Epithelial cell of esophagus (primary cell): ENCODE measurements at regions not wholly inside any gene's neighbourhood (a gene's known extent, or its start where the extent isn't known, plus 50 kb on each side); places are given as distances from the start of the nearest gene placed in this dataset.

Experiments
- DNase-seq: peaks from one replicate; pipeline ENCODE4 v3.0.0; 2010; ENCODE audit warnings: low read depth
- H3K4me3 ChIP-seq: 2 replicates; pipeline ENCODE4 v1.5.1; 2011; ENCODE audit warnings: mild to moderate bottlenecking, low read length, control low read depth
- TF ChIP-seq, protein P1 (sequence below): IDR thresholded peaks from 2 replicates; pipeline ENCODE4 v1.5.1; 2011; ENCODE audit warnings: low read depth, mild to moderate bottlenecking, low read length, control low read depth, inconsistent platforms; ENCODE audit not compliant: insufficient read depth; ENCODE audit errors: missing control alignments

DNA sequence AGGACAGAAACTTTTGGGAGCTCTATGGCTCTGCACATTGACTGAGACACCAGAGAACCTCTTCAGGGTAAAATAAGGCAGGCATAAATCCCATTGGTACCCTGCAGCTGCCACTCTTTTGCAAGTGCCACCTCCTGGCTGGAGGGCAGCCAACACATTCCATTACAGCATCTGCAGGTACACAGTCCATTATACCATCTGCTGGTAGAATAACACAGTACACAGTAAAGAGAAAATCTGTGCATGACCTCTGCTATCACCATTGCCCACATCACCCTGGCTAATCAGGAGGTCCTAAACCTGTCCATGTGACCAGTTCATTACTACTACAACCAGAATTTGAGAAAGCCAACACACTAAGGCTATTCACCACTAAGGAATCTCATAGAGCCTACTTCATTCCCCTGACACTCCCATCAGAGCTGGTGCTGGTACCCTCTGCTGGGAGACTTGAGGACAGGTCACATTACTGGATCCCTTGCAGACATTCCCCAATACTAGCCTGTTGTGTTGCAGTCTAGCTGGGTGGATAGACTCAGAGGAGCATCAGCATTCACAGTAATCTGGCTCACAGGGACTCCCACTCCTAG lies 176.2 kb upstream of the TACR3 start:
- DNase-seq, result peak; percentile 15
- TF ChIP-seq, protein P1, sequence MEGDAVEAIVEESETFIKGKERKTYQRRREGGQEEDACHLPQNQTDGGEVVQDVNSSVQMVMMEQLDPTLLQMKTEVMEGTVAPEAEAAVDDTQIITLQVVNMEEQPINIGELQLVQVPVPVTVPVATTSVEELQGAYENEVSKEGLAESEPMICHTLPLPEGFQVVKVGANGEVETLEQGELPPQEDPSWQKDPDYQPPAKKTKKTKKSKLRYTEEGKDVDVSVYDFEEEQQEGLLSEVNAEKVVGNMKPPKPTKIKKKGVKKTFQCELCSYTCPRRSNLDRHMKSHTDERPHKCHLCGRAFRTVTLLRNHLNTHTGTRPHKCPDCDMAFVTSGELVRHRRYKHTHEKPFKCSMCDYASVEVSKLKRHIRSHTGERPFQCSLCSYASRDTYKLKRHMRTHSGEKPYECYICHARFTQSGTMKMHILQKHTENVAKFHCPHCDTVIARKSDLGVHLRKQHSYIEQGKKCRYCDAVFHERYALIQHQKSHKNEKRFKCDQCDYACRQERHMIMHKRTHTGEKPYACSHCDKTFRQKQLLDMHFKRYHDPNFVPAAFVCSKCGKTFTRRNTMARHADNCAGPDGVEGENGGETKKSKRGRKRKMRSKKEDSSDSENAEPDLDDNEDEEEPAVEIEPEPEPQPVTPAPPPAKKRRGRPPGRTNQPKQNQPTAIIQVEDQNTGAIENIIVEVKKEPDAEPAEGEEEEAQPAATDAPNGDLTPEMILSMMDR, result no peak
- no peak overlapping the region for H3K4me3 ChIP-seq

- TF ChIP-seq, protein P1, result no peak
- no peak for DNase-seq
- H3K4me3 ChIP-seq, result no peak overlapping the region
Observed at GRCh38 chr4:103892586-103892985, 172.8 kb upstream of the TACR3 start.

GRCh38 chr4:103887191-103887590 lies 167.4 kb upstream of the TACR3 start:
- no peak overlapping the region for H3K4me3 ChIP-seq
- TF ChIP-seq, protein P1, result no peak
- no peak for DNase-seq

GRCh38 chr4:103885152-103885551 lies 165.4 kb upstream of the TACR3 start:
- no peak for DNase-seq
- H3K4me3 ChIP-seq, result no peak overlapping the region
- TF ChIP-seq, protein P1, result no peak

- TF ChIP-seq, protein P1, result no peak
Observed at GRCh38 chr4:103867311-103867710, 147.5 kb upstream of the TACR3 start.

DNA sequence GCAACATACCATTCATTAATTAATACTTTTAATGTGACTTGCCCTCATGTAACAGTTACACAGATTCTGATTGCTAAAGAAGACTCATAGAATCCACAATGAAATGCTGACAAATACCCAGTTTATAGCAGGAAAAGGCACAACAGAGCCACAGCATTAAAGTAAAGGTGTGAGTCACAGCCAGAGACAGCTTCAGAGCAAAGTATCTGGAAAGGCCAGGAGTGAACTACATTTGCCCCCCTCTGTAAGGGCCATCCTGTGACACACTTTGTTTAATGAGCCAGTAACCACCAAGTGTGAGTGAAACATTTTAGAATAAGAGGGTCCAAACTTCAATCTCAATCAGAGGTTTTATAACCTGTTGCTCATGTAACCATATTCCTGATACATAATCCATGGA lies 133.8 kb upstream of the TACR3 start:
- peak; percentile 1 for DNase-seq
- no peak overlapping the region for H3K4me3 ChIP-seq
- TF ChIP-seq, protein P1, result no peak

More at GRCh38 chr4:103867311-103867710, 147.5 kb upstream of the TACR3 start:
- DNase-seq, result no peak
- H3K4me3 ChIP-seq, result no peak overlapping the region

GRCh38 chr4:103853146-103853545 lies 133.4 kb upstream of the TACR3 start:
- TF ChIP-seq, protein P1, result no peak
- no peak for DNase-seq
- no peak overlapping the region for H3K4me3 ChIP-seq
